PC-3 (cell line): ENCODE measurements at regions not wholly inside any gene's neighbourhood (a gene's known extent, or its start where the extent isn't known, plus 50 kb on each side); places are given as distances from the start of the nearest gene placed in this dataset.

ENCODE experiments used
- ATAC-seq: fragments of 200-7000 bp; cut with Tn5 transposase; 2 replicates; pipeline ENCODE4 v1.9.1; 2020; ENCODE audit warnings: mild to moderate bottlenecking, moderate library complexity
- BruUV-seq: library from RNA; stranded (reverse); fragments of 400-500 nt; replicated peaks from 2 replicates; lab custom pipeline; 2021; lab: Mats Ljungman, UMichigan
- CTCF ChIA-PET: fragments of 300-600 bp; sonication (Branson Sonifier 250); formaldehyde crosslinking; loops from one replicate; lab custom pipeline; 2022; ENCODE audit warnings: antibody characterized with exemption; lab: Charles Lee
- POLR2A ChIA-PET: fragments of 300-600 bp; sonication (Branson Sonifier 250); formaldehyde crosslinking; loops from one replicate; lab custom pipeline; 2022; ENCODE audit warnings: antibody characterized with exemption; ENCODE audit not compliant: unreplicated experiment; lab: Charles Lee
- DNase-seq: peaks from one replicate; pipeline ENCODE4 v3.0.0-alpha.2; 2015
- H2AFZ ChIP-seq: fragments of 300-600 bp; sonication (generic); 2 replicates; pipeline ENCODE4 v1.6.0; 2016; ENCODE audit warnings: antibody characterized with exemption, low read length
- H3F3A ChIP-seq: fragments of 300-600 bp; sonication (generic); one replicate; pipeline ENCODE4 v1.6.0; 2017; ENCODE audit warnings: antibody characterized with exemption, low read length, control low read depth, mild to moderate bottlenecking; ENCODE audit not compliant: unreplicated experiment
- H3K27ac ChIP-seq: fragments of 300-600 bp; sonication (generic); 2 replicates; pipeline ENCODE4 v1.5.1; 2016; ENCODE audit warnings: mild to moderate bottlenecking, low read length
- H3K27me3 ChIP-seq: fragments of 300-600 bp; sonication (generic); 2 replicates; pipeline ENCODE4 v1.6.1; 2016; ENCODE audit warnings: low read length, mixed read lengths
- H3K36me3 ChIP-seq: fragments of 300-600 bp; sonication (generic); 2 replicates; pipeline ENCODE4 v1.6.1; 2016; ENCODE audit warnings: low read depth, mixed run types, low read length, mixed read lengths
- H3K4me1 ChIP-seq: fragments of 300-600 bp; sonication (generic); 2 replicates; pipeline ENCODE4 v1.5.1; 2016; ENCODE audit warnings: low read length; ENCODE audit not compliant: insufficient read depth
- H3K4me2 ChIP-seq: fragments of 300-600 bp; sonication (generic); 2 replicates; pipeline ENCODE4 v1.6.0; 2016; ENCODE audit warnings: low read length
- H3K4me3 ChIP-seq: fragments of 300-600 bp; sonication (generic); 2 replicates; pipeline ENCODE4 v1.5.1; 2016; ENCODE audit warnings: mild to moderate bottlenecking, low read length, mixed read lengths
- H3K79me2 ChIP-seq: fragments of 300-600 bp; sonication (generic); 2 replicates; pipeline ENCODE4 v1.6.1; 2017; ENCODE audit warnings: low read length, mixed read lengths
- H3K9ac ChIP-seq: fragments of 300-600 bp; sonication (generic); 2 replicates; pipeline ENCODE4 v1.6.0; 2016; ENCODE audit warnings: mild to moderate bottlenecking, low read length
- H3K9me2 ChIP-seq: fragments of 300-600 bp; sonication (generic); replicated peaks from 2 replicates; pipeline ENCODE4 v1.6.1; 2016; ENCODE audit warnings: mixed run types, low read length, mixed read lengths
- H3K9me3 ChIP-seq: fragments of 300-600 bp; sonication (generic); 2 replicates; pipeline ENCODE4 v1.6.1; 2016; ENCODE audit warnings: low read length, mixed read lengths
- H4K20me1 ChIP-seq: fragments of 300-600 bp; sonication (generic); 2 replicates; pipeline ENCODE4 v1.6.1; 2016; ENCODE audit warnings: low read length, mixed read lengths
- CTCF ChIP-seq: fragments of 300-600 bp; sonication (generic); conservative IDR thresholded peaks from 2 replicates; pipeline ENCODE4 v1.5.1; 2017; ENCODE audit warnings: antibody characterized with exemption, low read depth, mild to moderate bottlenecking, low read length
- EZH2 ChIP-seq: fragments of 300-600 bp; sonication (generic); IDR thresholded peaks from one replicate; pipeline ENCODE4 v1.6.1; 2017; ENCODE audit warnings: antibody characterized with exemption, mild to moderate bottlenecking, low read length; ENCODE audit not compliant: unreplicated experiment
- EZH2phosphoT487 ChIP-seq: fragments of 300-600 bp; sonication (generic); IDR thresholded peaks from 2 replicates; pipeline ENCODE4 v1.6.1; 2018; ENCODE audit warnings: mild to moderate bottlenecking, antibody characterized with exemption, low read length, borderline replicate concordance
- intact Hi-C: fragments of 100-400 bp; cut with micrococcal nuclease; formaldehyde crosslinking; loops from 2 replicates; pipeline ENCODE4 v1.9.0; 2023

- Histone ChIP-seq H3K9ac (no peak overlapping the region), H3K4me1 (no peaks in the 10 kb centered on the region), H3K27ac (no peak overlapping the region), H3F3A (no peaks in the 10 kb centered on the region), H3K4me2 (peak overlapping the region; percentile 51), H3K9me3 (no peaks in the 10 kb centered on the region), H3K36me3 (no peaks in the 10 kb centered on the region), H4K20me1 (no peaks in the 10 kb centered on the region), H2AFZ (peak overlapping the region; percentile 47; the same call in 1 of the 2 replicates), H3K27me3 (no peaks in the 10 kb centered on the region), H3K79me2 (no peaks in the 10 kb centered on the region), H3K9me2 (no peaks in the 10 kb centered on the region), H3K4me3 (peak overlapping the region; percentile 28)
- TF ChIP-seq EZH2phosphoT487 (no peak), EZH2 (no peak), CTCF (no peak)
- intact Hi-C loops: no loop called here
- DNase-seq (peak; percentile 0), ATAC-seq (no peak)
- ChIA-PET CTCF (no interaction called here), POLR2A (interaction anchor here (0.6 kb wide), 1 partner anchor 335 kb away, joined by 3 read pairs; no protein-coding TSS in a partner anchor)
- BruUV-seq: no TSS peak
These were observed 513.3 kb downstream of the HAO1 start for GRCh38 chr20:7426890-7427496.

- Histone ChIP-seq H3K36me3 (no peaks in the 10 kb centered on the region), H3K9me3 (no peaks in the 10 kb centered on the region), H3K27ac (no peak overlapping the region), H4K20me1 (no peaks in the 10 kb centered on the region), H3K4me3 (no peak overlapping the region), H3K79me2 (no peaks in the 10 kb centered on the region), H3K9me2 (no peaks in the 10 kb centered on the region), H3K4me2 (no peak overlapping the region), H3K4me1 (no peaks in the 10 kb centered on the region), H2AFZ (no peak overlapping the region), H3K9ac (no peak overlapping the region), H3K27me3 (no peaks in the 10 kb centered on the region), H3F3A (no peaks in the 10 kb centered on the region)
- no TSS peak for BruUV-seq
- TF ChIP-seq EZH2: no peak
- TF ChIP-seq EZH2phosphoT487: no peak
- no peak for TF ChIP-seq CTCF
- intact Hi-C loops: no loop called here
- ChIA-PET POLR2A (no interaction called here), CTCF (no interaction called here)
- DNase-seq (no peak), ATAC-seq (no peak)
These were observed 511.3 kb downstream of the HAO1 start for GRCh38 chr20:7428946-7429345.

- peaks cover 11% of the 10 kb centered on the region for H3K4me1 ChIP-seq
- H3F3A ChIP-seq: no peaks in the 10 kb centered on the region
- no peaks in the 10 kb centered on the region for H3K36me3 ChIP-seq
- ATAC-seq (no peak), DNase-seq (peak; percentile 1)
- H3K27me3 ChIP-seq: no peaks in the 10 kb centered on the region
- H3K79me2 ChIP-seq: no peaks in the 10 kb centered on the region
- no peaks in the 10 kb centered on the region for H3K9me2 ChIP-seq
- H3K9ac ChIP-seq: no peak overlapping the region
- intact Hi-C loops: no loop called here
- ChIA-PET CTCF (no interaction called here), POLR2A (no interaction called here)
- no peak overlapping the region for H2AFZ ChIP-seq
- H3K4me2 ChIP-seq: no peak overlapping the region
- no peaks in the 10 kb centered on the region for H4K20me1 ChIP-seq
- no TSS peak for BruUV-seq
- TF ChIP-seq EZH2: no peak
- TF ChIP-seq CTCF: no peak
- TF ChIP-seq EZH2phosphoT487: no peak
- H3K27ac ChIP-seq: no peak overlapping the region
- H3K9me3 ChIP-seq: no peaks in the 10 kb centered on the region
- H3K4me3 ChIP-seq: no peak overlapping the region
These were observed 507.6 kb downstream of the HAO1 start for GRCh38 chr20:7432612-7433011.
